22Rv1 (cell line): ENCODE measurements at regions not wholly inside any gene's neighbourhood (a gene's known extent, or its start where the extent isn't known, plus 50 kb on each side); places are given as distances from the start of the nearest gene placed in this dataset.

ENCODE experiments used
- ZFX ChIP-seq: fragments of 450-650 bp; IDR thresholded peaks from 2 replicates; pipeline ENCODE4 v1.6.1; 2017; ENCODE audit warnings: antibody characterized with exemption, borderline replicate concordance
- TF ChIP-seq, protein P1 (sequence below): fragments of 450-650 bp; IDR thresholded peaks from 2 replicates; pipeline ENCODE4 v1.5.1; 2017; ENCODE audit warnings: mild to moderate bottlenecking

DNA sequence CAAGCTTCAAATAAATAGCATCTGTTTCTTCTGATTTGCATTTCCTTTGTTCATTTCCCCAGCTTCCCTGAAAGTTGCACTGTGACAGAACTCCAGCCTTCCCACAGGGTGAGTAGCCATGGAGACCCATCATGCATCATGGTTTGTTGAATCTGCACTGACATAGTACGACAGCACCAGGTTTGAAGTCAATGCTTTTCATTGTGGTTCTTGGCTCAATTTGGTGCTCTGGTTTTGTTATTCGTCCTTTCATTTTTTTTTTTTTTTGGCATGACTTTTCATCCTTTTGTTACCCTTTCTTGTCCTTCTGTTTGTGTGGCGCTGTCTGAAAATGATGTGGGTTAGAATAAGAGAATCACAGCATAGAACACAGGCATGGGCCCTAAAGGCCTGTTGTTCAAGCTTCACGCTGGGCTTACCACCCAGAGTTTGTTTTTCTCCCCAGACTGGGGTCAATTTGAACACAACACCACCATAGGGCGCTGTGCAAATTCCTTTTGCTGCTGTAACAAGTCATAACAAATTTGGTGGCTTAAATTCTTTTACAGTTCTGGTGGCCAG lies 206.2 kb upstream of the CDH10 start:
- TF ChIP-seq, protein P1, sequence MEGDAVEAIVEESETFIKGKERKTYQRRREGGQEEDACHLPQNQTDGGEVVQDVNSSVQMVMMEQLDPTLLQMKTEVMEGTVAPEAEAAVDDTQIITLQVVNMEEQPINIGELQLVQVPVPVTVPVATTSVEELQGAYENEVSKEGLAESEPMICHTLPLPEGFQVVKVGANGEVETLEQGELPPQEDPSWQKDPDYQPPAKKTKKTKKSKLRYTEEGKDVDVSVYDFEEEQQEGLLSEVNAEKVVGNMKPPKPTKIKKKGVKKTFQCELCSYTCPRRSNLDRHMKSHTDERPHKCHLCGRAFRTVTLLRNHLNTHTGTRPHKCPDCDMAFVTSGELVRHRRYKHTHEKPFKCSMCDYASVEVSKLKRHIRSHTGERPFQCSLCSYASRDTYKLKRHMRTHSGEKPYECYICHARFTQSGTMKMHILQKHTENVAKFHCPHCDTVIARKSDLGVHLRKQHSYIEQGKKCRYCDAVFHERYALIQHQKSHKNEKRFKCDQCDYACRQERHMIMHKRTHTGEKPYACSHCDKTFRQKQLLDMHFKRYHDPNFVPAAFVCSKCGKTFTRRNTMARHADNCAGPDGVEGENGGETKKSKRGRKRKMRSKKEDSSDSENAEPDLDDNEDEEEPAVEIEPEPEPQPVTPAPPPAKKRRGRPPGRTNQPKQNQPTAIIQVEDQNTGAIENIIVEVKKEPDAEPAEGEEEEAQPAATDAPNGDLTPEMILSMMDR, result no peak
- TF ChIP-seq ZFX, result no peak
